ENCODE measurements at regions not wholly inside any gene's neighbourhood (a gene's known extent, or its start where the extent isn't known, plus 50 kb on each side); places are given as distances from the start of the nearest gene placed in this dataset.

GRCh38 chr7:115844857-115845256, 185.7 kb downstream of the TFEC start:
- Histone ChIP-seq H3K9ac (ENCODE audit: low read length) (no peak overlapping the region), H3K36me3 (ENCODE audit: insufficient read depth, low read length) (no peaks in the 10 kb centered on the region), H3K27ac (ENCODE audit: low read depth, low read length, poor library complexity, severe bottlenecking) (no peak overlapping the region), H3K9me2 (ENCODE audit: low read depth, low read length) (no peaks in the 10 kb centered on the region), H3F3A (ENCODE audit: insufficient read depth, low read length) (no peaks in the 10 kb centered on the region), H3K79me2 (ENCODE audit: insufficient read depth, low read length) (no peaks in the 10 kb centered on the region), H3K4me3 (ENCODE audit: low read depth, low read length, poor library complexity, severe bottlenecking) (no peak overlapping the region), H4K20me1 (ENCODE audit: insufficient read depth, low read length) (no peaks in the 10 kb centered on the region), H3K4me2 (ENCODE audit: low read length) (no peak overlapping the region), H3K9me3 (ENCODE audit: low read length) (no peaks in the 10 kb centered on the region), H3K4me1 (ENCODE audit: insufficient read depth, low read length, severe bottlenecking) (no peaks in the 10 kb centered on the region), H3K27me3 (ENCODE audit: insufficient read depth, low read length) (no peaks in the 10 kb centered on the region), H2AFZ (ENCODE audit: low read length) (no peak overlapping the region)
- TF ChIP-seq EZH2 (IDR thresholded peaks at IDR 0.05; ENCODE audit: borderline replicate concordance, low read length): no peak
- no peak for TF ChIP-seq CTCF (IDR thresholded peaks at IDR 0.05; ENCODE audit: low read length)

GRCh38 chr7:115840702-115841101, 189.9 kb downstream of the TFEC start:
- TF ChIP-seq EZH2 (IDR thresholded peaks at IDR 0.05; ENCODE audit: borderline replicate concordance, low read length) (no peak), CTCF (IDR thresholded peaks at IDR 0.05; ENCODE audit: low read length) (no peak)
- no peak overlapping the region for H2AFZ ChIP-seq (ENCODE audit: low read length)
- no peak overlapping the region for H3K4me3 ChIP-seq (ENCODE audit: low read depth, low read length, poor library complexity, severe bottlenecking)

GRCh38 chr7:115838829-115839228, 191.7 kb downstream of the TFEC start:
- Histone ChIP-seq H3K79me2 (ENCODE audit: insufficient read depth, low read length) (no peaks in the 10 kb centered on the region), H3K9me2 (ENCODE audit: low read depth, low read length) (no peaks in the 10 kb centered on the region), H4K20me1 (ENCODE audit: insufficient read depth, low read length) (no peaks in the 10 kb centered on the region), H3K27me3 (ENCODE audit: insufficient read depth, low read length) (no peaks in the 10 kb centered on the region), H3K36me3 (ENCODE audit: insufficient read depth, low read length) (no peaks in the 10 kb centered on the region), H3K4me1 (ENCODE audit: insufficient read depth, low read length, severe bottlenecking) (no peaks in the 10 kb centered on the region), H3K9ac (ENCODE audit: low read length) (no peak overlapping the region), H3K4me3 (ENCODE audit: low read depth, low read length, poor library complexity, severe bottlenecking) (no peak overlapping the region), H3F3A (ENCODE audit: insufficient read depth, low read length) (no peaks in the 10 kb centered on the region), H2AFZ (ENCODE audit: low read length) (no peak overlapping the region), H3K27ac (ENCODE audit: low read depth, low read length, poor library complexity, severe bottlenecking) (no peak overlapping the region), H3K4me2 (ENCODE audit: low read length) (no peak overlapping the region), H3K9me3 (ENCODE audit: low read length) (no peaks in the 10 kb centered on the region)
- no peak for TF ChIP-seq EZH2 (IDR thresholded peaks at IDR 0.05; ENCODE audit: borderline replicate concordance, low read length)
- TF ChIP-seq CTCF (IDR thresholded peaks at IDR 0.05; ENCODE audit: low read length): no peak

More at GRCh38 chr7:115840702-115841101, 189.9 kb downstream of the TFEC start:
- H3K4me2 ChIP-seq (ENCODE audit: low read length): no peak overlapping the region
- no peaks in the 10 kb centered on the region for H3K36me3 ChIP-seq (ENCODE audit: insufficient read depth, low read length)
- H3K79me2 ChIP-seq (ENCODE audit: insufficient read depth, low read length): no peaks in the 10 kb centered on the region
- H3F3A ChIP-seq (ENCODE audit: insufficient read depth, low read length): no peaks in the 10 kb centered on the region
- H3K4me1 ChIP-seq (ENCODE audit: insufficient read depth, low read length, severe bottlenecking): no peaks in the 10 kb centered on the region
- no peak overlapping the region for H3K9ac ChIP-seq (ENCODE audit: low read length)
- H3K27me3 ChIP-seq (ENCODE audit: insufficient read depth, low read length): no peaks in the 10 kb centered on the region
- H4K20me1 ChIP-seq (ENCODE audit: insufficient read depth, low read length): no peaks in the 10 kb centered on the region
- no peaks in the 10 kb centered on the region for H3K9me2 ChIP-seq (ENCODE audit: low read depth, low read length)
- no peaks in the 10 kb centered on the region for H3K9me3 ChIP-seq (ENCODE audit: low read length)
- no peak overlapping the region for H3K27ac ChIP-seq (ENCODE audit: low read depth, low read length, poor library complexity, severe bottlenecking)

Measured in OCI-LY1 (cell line).